ENCODE measurements at regions not wholly inside any gene's neighbourhood (a gene's known extent, or its start where the extent isn't known, plus 50 kb on each side); places are given as distances from the start of the nearest gene placed in this dataset.

DNA sequence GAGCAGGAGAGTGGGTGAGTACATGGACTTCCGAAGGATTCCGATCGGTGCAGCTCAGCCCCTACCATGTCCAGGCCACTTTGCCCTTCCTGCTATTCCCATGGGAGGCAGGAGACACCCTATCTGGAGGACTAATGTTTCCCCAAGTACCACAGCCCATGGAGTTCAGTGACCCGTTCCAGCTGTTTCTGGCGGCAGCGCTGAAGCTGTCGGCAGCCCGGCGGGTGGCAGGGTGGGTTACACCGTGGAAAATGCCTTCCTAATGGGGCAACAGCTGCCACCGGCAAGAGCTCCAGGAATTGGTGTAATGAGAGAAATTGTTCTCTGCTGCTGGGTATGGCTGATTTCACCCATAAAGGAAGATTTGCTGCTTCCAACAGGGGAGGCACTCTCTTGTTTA is 98.3 kb downstream of the MYCN start:
- Histone ChIP-seq H3K14ac (ENCODE audit: insufficient read length) (no peak overlapping the region), H2BK120ac (replicated peaks; ENCODE audit: low read depth, low read length) (no peak overlapping the region), H2BK5ac (ENCODE audit: low read depth, low read length) (peak overlapping the region; percentile 49; the same call in 1 of the 2 replicates), H3K23ac (ENCODE audit: insufficient read length) (no peak overlapping the region), H3K23me2 (ENCODE audit: low read depth, low read length) (no peaks in the 10 kb centered on the region; the same call in 1 of the 2 replicates), H3K56ac (replicated peaks; ENCODE audit: insufficient read length, low read depth, low read length) (no peak overlapping the region), H4K8ac (ENCODE audit: extremely low read depth, insufficient read depth, low read length) (peak overlapping the region; percentile 28; the same call in 1 of the 2 replicates), H3K4ac (replicated peaks; ENCODE audit: insufficient read length, low read depth, low read length) (no peak overlapping the region), H3K79me2 (ENCODE audit: control insufficient read depth in 1 of 2, insufficient read depth in 2 of 2, low read length in 2 of 2) (no peaks in the 10 kb centered on the region), H2AFZ (ENCODE audit: low read length) (0 out of 2 replicates have a peak overlapping the region, but pooled peaks have one; percentile 56), H3K9me3 (ENCODE audit: insufficient read depth in 2 of 2, low read depth in 1 of 2, low read length in 1 of 2) (no peaks in the 10 kb centered on the region), H3K4me1 (replicated peaks in 1 of 4; ENCODE audit: control insufficient read depth in 3 of 4, insufficient read depth in 4 of 4, low read length in 3 of 4) (peaks cover 2 to 6% (median 4%) of the 10 kb centered on the region in 4 experiments), H3K18ac (ENCODE audit: extremely low read depth, low read length) (no peak overlapping the region), H4K20me1 (replicated peaks in 1 of 2; ENCODE audit: control insufficient read depth in 1 of 2, insufficient read depth in 2 of 2, low read length in 2 of 2) (no peaks in the 10 kb centered on the region), H3K27ac (ENCODE audit: low read depth, low read length) (no peak overlapping the region), H2BK15ac (ENCODE audit: low read length) (0 out of 2 replicates have a peak overlapping the region, but pooled peaks have one; percentile 73), H3K4me2 (ENCODE audit: insufficient read depth in 1 of 2, low read depth in 2 of 2, low read length in 2 of 2) (no peak overlapping the region), H4K5ac (ENCODE audit: insufficient read length, low read depth, low read length) (no peak overlapping the region), H3K27me3 (replicated peaks in 1 of 4; ENCODE audit: control insufficient read depth in 3 of 4, extremely low read depth in 1 of 4, insufficient read depth in 3 of 4, low read length in 3 of 4) (no peaks in the 10 kb centered on the region; a peak in 1 of 7 replicates), H4K91ac (replicated peaks; ENCODE audit: insufficient read length, low read length) (peak overlapping the region; percentile 66), H2BK20ac (ENCODE audit: low read length) (peak overlapping the region; percentile 53; the same call in 1 of the 2 replicates), H3K36me3 (ENCODE audit: control insufficient read depth in 2 of 4, insufficient read depth in 4 of 4, low read length in 3 of 4) (no peaks in the 10 kb centered on the region), H3K79me1 (ENCODE audit: low read depth, low read length) (no peaks in the 10 kb centered on the region), H3K9ac (replicated peaks in 1 of 4; ENCODE audit: extremely low read depth in 1 of 4, low read depth in 3 of 4, low read length in 3 of 4) (no peak overlapping the region), H3K4me3 (ENCODE audit: extremely low read depth in 1 of 4, insufficient read depth in 2 of 4, low read depth in 3 of 4, low read length in 4 of 4) (no peak overlapping the region), H2AK5ac (ENCODE audit: low read depth, low read length) (no peak overlapping the region), H2BK12ac (ENCODE audit: low read depth, low read length) (no peak overlapping the region)
- WGBS, 2 experiments (ENCODE audit: extremely low coverage in 1 of 2, insufficient coverage in 1 of 2, insufficient read length in 1 of 2, insufficient replicate concordance in 2 of 2, low coverage in 1 of 2, low lambda C conversion rate in 2 of 2, missing lambda C conversion rate in 1 of 2), result 92% methylated on average over 11 of the region's 11 CpGs; no CpG with 5 or more reads in 1 of the 2 experiments
- ChIA-PET POLR2A (ENCODE audit: partially characterized antibody) (no interaction called here), CTCF (ENCODE audit: partially characterized antibody) (interaction anchor here (1.1 to 1.7 kb wide), 5 partner anchors 15 to 224 kb away, joined by 3 to 5 read pairs (median 3); no protein-coding TSS in a partner anchor)
- DNase-seq (ENCODE audit: low read depth in 1 of 2, low spot score in 2 of 2), result no peak
- FAIRE-seq, result no peak
- TF ChIP-seq SP4 (IDR thresholded peaks at IDR 0.05; ENCODE audit: low read length) (no peak), SP1 (IDR thresholded peaks at IDR 0.05; ENCODE audit: low read depth, low read length) (no peak), JUND (IDR thresholded peaks at IDR 0.05; ENCODE audit: low read length) (no peak), TCF12 (IDR thresholded peaks at IDR 0.05; ENCODE audit: low read depth, low read length) (no peak), ATF3 (IDR thresholded peaks at IDR 0.05; ENCODE audit: insufficient read depth, low read depth, low read length) (no peak), GABPA (IDR thresholded peaks at IDR 0.05; ENCODE audit: borderline replicate concordance, insufficient read depth, low read length) (no peak), EP300 (IDR thresholded peaks at IDR 0.05; ENCODE audit: borderline replicate concordance in 1 of 2, low read depth in 2 of 2, low read length in 2 of 2) (no peak)

Data from H1 (cell line).